ENCODE measurements at regions not wholly inside any gene's neighbourhood (a gene's known extent, or its start where the extent isn't known, plus 50 kb on each side); places are given as distances from the start of the nearest gene placed in this dataset.
"Not testable (repeated sequence)": the region's sequence is repeated elsewhere in the genome, so short reads cannot be mapped to it uniquely, and the experiment has no call there.

- no peak for DNase-seq
Measured at GRCh38 chr1:115450501-115451040, 112.5 kb upstream of the NGF start.

GRCh38 chr1:115448282-115449044 lies 110.4 kb upstream of the NGF start:
- DNase-seq, result no peak

- DNase-seq, result no peak
Measured at GRCh38 chr1:115447672-115448071, 109.6 kb upstream of the NGF start.

- DNase-seq, result no peak
Measured at GRCh38 chr1:115445090-115445489, 107.0 kb upstream of the NGF start.

GRCh38 chr1:115440733-115441132 lies 102.7 kb upstream of the NGF start:
- DNase-seq, result no peak

- DNase-seq, result not testable (repeated sequence)
Measured at GRCh38 chr1:115439520-115439919, 101.5 kb upstream of the NGF start.

GRCh38 chr1:115437196-115437595 lies 99.1 kb upstream of the NGF start:
- no peak for DNase-seq

GRCh38 chr1:115436596-115436995 lies 98.5 kb upstream of the NGF start:
- no peak for DNase-seq

GRCh38 chr1:115433483-115433882 lies 95.4 kb upstream of the NGF start:
- no peak for DNase-seq

- DNase-seq, result no peak
Measured at GRCh38 chr1:115432061-115432460, 94.0 kb upstream of the NGF start.

- DNase-seq, result no peak
Measured at GRCh38 chr1:115430441-115431158, 92.6 kb upstream of the NGF start.

GRCh38 chr1:115429884-115430283 lies 91.8 kb upstream of the NGF start:
- DNase-seq, result no peak

GRCh38 chr1:115429241-115429640 lies 91.2 kb upstream of the NGF start:
- DNase-seq, result no peak

- no peak for DNase-seq
Measured at GRCh38 chr1:115428676-115429075, 90.6 kb upstream of the NGF start.

- no peak for DNase-seq
Measured at GRCh38 chr1:115428256-115428655, 90.2 kb upstream of the NGF start.

- DNase-seq, result no peak
Measured at GRCh38 chr1:115426956-115427355, 88.9 kb upstream of the NGF start.

- DNase-seq, result no peak
Measured at GRCh38 chr1:115426231-115426771, 88.3 kb upstream of the NGF start.

- DNase-seq, result no peak
Measured at GRCh38 chr1:115425442-115425841, 87.4 kb upstream of the NGF start.

GRCh38 chr1:115423776-115424175 lies 85.7 kb upstream of the NGF start:
- no peak for DNase-seq

GRCh38 chr1:115419571-115419970 lies 81.5 kb upstream of the NGF start:
- DNase-seq, result no peak

GRCh38 chr1:115413621-115414020 lies 75.6 kb upstream of the NGF start:
- no peak for DNase-seq

GRCh38 chr1:115413208-115413607 lies 75.2 kb upstream of the NGF start:
- no peak for DNase-seq

- no peak for DNase-seq
Measured at GRCh38 chr1:115412733-115413132, 74.7 kb upstream of the NGF start.

GRCh38 chr1:115412286-115412685 lies 74.2 kb upstream of the NGF start:
- no peak for DNase-seq
